ENCODE measurements at regions not wholly inside any gene's neighbourhood (a gene's known extent, or its start where the extent isn't known, plus 50 kb on each side); places are given as distances from the start of the nearest gene placed in this dataset.

DNA sequence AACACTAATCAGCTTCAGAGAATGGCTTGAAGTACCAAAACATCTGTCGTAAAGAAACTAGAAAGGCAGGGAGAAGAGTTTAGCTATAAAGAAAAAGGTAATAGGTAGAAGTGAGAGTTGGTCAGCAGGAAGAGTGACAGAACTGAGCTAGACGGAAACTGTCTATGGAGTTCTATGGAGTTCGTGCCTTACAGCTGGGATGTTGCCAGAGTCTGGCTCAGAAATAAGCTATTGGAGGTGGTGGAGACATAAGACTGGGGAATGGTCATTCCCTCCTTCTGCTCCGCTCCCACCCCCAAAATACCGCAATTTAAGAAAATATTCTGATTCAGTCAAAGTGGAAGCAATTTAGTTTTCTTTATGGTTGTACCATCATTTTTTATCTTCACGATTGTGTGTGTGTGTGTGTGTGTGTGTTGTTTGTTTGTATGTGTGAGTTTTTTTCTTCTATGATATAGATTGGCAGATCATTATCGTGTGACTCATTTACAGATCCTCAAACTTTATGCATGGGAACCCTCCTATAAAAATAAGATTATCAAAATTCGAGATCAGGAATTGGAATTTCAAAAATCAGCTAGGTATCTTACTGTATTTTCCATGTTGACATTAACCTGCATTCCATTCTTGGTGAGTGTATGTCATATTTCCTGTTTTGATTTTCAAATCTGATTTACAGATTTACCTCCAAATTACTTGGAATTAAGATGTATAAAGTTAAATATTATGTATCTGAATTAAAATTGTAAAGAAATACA lies 79.0 kb downstream of the HSPA13 start:
- H3K4me1 Mint-ChIP-seq = no peaks in the 10 kb centered on the region
- no peaks in the 10 kb centered on the region for H3K36me3 Mint-ChIP-seq
- TF ChIP-seq EZH2phosphoT487 (IDR thresholded peaks at IDR 0.05) = no peak
- TF ChIP-seq, protein P1, sequence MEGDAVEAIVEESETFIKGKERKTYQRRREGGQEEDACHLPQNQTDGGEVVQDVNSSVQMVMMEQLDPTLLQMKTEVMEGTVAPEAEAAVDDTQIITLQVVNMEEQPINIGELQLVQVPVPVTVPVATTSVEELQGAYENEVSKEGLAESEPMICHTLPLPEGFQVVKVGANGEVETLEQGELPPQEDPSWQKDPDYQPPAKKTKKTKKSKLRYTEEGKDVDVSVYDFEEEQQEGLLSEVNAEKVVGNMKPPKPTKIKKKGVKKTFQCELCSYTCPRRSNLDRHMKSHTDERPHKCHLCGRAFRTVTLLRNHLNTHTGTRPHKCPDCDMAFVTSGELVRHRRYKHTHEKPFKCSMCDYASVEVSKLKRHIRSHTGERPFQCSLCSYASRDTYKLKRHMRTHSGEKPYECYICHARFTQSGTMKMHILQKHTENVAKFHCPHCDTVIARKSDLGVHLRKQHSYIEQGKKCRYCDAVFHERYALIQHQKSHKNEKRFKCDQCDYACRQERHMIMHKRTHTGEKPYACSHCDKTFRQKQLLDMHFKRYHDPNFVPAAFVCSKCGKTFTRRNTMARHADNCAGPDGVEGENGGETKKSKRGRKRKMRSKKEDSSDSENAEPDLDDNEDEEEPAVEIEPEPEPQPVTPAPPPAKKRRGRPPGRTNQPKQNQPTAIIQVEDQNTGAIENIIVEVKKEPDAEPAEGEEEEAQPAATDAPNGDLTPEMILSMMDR (IDR thresholded peaks at IDR 0.05) = no peak
- TF ChIP-seq EZH2 (IDR thresholded peaks at IDR 0.05) = no peak
- no peak overlapping the region for H3K4me3 Mint-ChIP-seq
- H2AFZ ChIP-seq (replicated peaks) = peak overlapping the region; percentile 39
- no peak overlapping the region for H3K27ac Mint-ChIP-seq
- H3K79me2 ChIP-seq (ENCODE audit: low read depth) = no peaks in the 10 kb centered on the region
- no peak overlapping the region for H3K27ac ChIP-seq
- DNase-seq (ENCODE audit: low spot score) = no peak
- H3K9me3 ChIP-seq (ENCODE audit: low read depth) = no peaks in the 10 kb centered on the region
- H3K4me3 ChIP-seq = no peak overlapping the region
- no peaks in the 10 kb centered on the region for H3K27me3 Mint-ChIP-seq (ENCODE audit: insufficient read depth, low read depth)
- no peak overlapping the region for H3K4me2 ChIP-seq
- H3K27me3 ChIP-seq = no peaks in the 10 kb centered on the region
- no peaks in the 10 kb centered on the region for H3K4me1 ChIP-seq
- H3K9me3 Mint-ChIP-seq = no peaks in the 10 kb centered on the region
- no peaks in the 10 kb centered on the region for H3K36me3 ChIP-seq
- H3F3A ChIP-seq (ENCODE audit: low read depth) = no peaks in the 10 kb centered on the region
- no peak overlapping the region for H3K9ac ChIP-seq
- no peaks in the 10 kb centered on the region for H4K20me1 ChIP-seq (ENCODE audit: low read depth)

DNA sequence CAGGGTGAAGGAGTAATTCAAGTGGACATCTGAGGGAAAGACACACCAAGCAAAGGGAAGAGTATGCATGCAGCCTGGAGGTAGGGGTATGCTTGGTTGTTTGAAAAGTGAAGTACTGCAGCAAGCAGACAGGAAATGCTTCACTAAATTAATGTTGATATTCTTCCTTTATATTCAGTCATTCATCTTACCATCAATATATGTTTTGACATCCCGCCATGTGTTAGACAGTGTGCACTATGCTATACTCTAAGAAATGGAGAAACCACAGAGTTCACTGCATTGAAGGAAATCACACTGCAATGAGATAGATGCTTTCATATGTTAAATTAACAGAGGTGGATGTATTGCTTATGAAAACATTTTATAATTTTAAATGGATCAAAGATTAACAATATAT lies 82.9 kb downstream of the HSPA13 start:
- no peaks in the 10 kb centered on the region for H3F3A ChIP-seq (ENCODE audit: low read depth)
- TF ChIP-seq EZH2phosphoT487 (IDR thresholded peaks at IDR 0.05) (no peak), EZH2 (IDR thresholded peaks at IDR 0.05) (no peak)
- TF ChIP-seq, protein P1 (IDR thresholded peaks at IDR 0.05) = no peak
- Mint-ChIP-seq H3K4me1 (no peaks in the 10 kb centered on the region), H3K4me3 (no peak overlapping the region), H3K27ac (no peak overlapping the region), H3K9me3 (no peaks in the 10 kb centered on the region), H3K27me3 (ENCODE audit: insufficient read depth, low read depth) (no peaks in the 10 kb centered on the region), H3K36me3 (no peaks in the 10 kb centered on the region)
- no peaks in the 10 kb centered on the region for H3K36me3 ChIP-seq
- H3K4me3 ChIP-seq = no peak overlapping the region
- no peak for DNase-seq (ENCODE audit: low spot score)
- no peak overlapping the region for H3K27ac ChIP-seq
- H3K4me1 ChIP-seq = no peaks in the 10 kb centered on the region
- no peak overlapping the region for H3K9ac ChIP-seq
- no peaks in the 10 kb centered on the region for H3K27me3 ChIP-seq
- no peaks in the 10 kb centered on the region for H3K79me2 ChIP-seq (ENCODE audit: low read depth)
- no peak overlapping the region for H2AFZ ChIP-seq (replicated peaks)
- H3K4me2 ChIP-seq = no peak overlapping the region
- H3K9me3 ChIP-seq (ENCODE audit: low read depth) = no peaks in the 10 kb centered on the region
- H4K20me1 ChIP-seq (ENCODE audit: low read depth) = no peaks in the 10 kb centered on the region

GRCh38 chr21:14290576-14290975 lies 74.6 kb downstream of the RBM11 start:
- no peaks in the 10 kb centered on the region for H3K79me2 ChIP-seq (ENCODE audit: low read depth)
- Mint-ChIP-seq H3K4me3 (no peak overlapping the region), H3K27ac (no peak overlapping the region), H3K27me3 (ENCODE audit: insufficient read depth, low read depth) (no peaks in the 10 kb centered on the region), H3K4me1 (no peaks in the 10 kb centered on the region), H3K36me3 (no peaks in the 10 kb centered on the region), H3K9me3 (peaks cover 2% of the 10 kb centered on the region)
- H3K4me1 ChIP-seq = no peaks in the 10 kb centered on the region
- no peaks in the 10 kb centered on the region for H3K36me3 ChIP-seq
- H4K20me1 ChIP-seq (ENCODE audit: low read depth) = no peaks in the 10 kb centered on the region
- H3K27me3 ChIP-seq = no peaks in the 10 kb centered on the region
- no peaks in the 10 kb centered on the region for H3K9me3 ChIP-seq (ENCODE audit: low read depth)
- TF ChIP-seq EZH2 (IDR thresholded peaks at IDR 0.05) (no peak), EZH2phosphoT487 (IDR thresholded peaks at IDR 0.05) (no peak)
- TF ChIP-seq, protein P1 (IDR thresholded peaks at IDR 0.05) = no peak
- no peak overlapping the region for H3K9ac ChIP-seq
- H3F3A ChIP-seq (ENCODE audit: low read depth) = no peaks in the 10 kb centered on the region
- H3K4me3 ChIP-seq = no peak overlapping the region
- no peak overlapping the region for H3K4me2 ChIP-seq
- H2AFZ ChIP-seq (replicated peaks) = no peak overlapping the region
- no peak overlapping the region for H3K27ac ChIP-seq
- DNase-seq (ENCODE audit: low spot score) = no peak
